ENCODE measurements at regions not wholly inside any gene's neighbourhood (a gene's known extent, or its start where the extent isn't known, plus 50 kb on each side); places are given as distances from the start of the nearest gene placed in this dataset.

- TF ChIP-seq CTCF (IDR thresholded peaks at IDR 0.05; ENCODE audit: low read depth, low read length) = no peak
- Histone ChIP-seq H3K27ac (no peak overlapping the region), H3K36me3 (no peaks in the 10 kb centered on the region), H3K9me3 (ENCODE audit: low read depth) (no peaks in the 10 kb centered on the region), H3K27me3 (no peaks in the 10 kb centered on the region), H3K4me1 (ENCODE audit: low read depth) (no peaks in the 10 kb centered on the region), H3K4me3 (no peak overlapping the region)
- DNase-seq (ENCODE audit: low read depth in 1 of 2, low spot score in 1 of 2) = no peak
Observed at GRCh38 chr18:40243607-40244006, 1711.4 kb upstream of the PIK3C3 start.

GRCh38 chr18:40235836-40236235, 1719.2 kb upstream of the PIK3C3 start:
- no peaks in the 10 kb centered on the region for H3K36me3 ChIP-seq
- no peaks in the 10 kb centered on the region for H3K9me3 ChIP-seq (ENCODE audit: low read depth)
- no peaks in the 10 kb centered on the region for H3K4me1 ChIP-seq (ENCODE audit: low read depth)
- H3K4me3 ChIP-seq = no peak overlapping the region
- no peak for TF ChIP-seq CTCF (IDR thresholded peaks at IDR 0.05; ENCODE audit: low read depth, low read length)
- DNase-seq (ENCODE audit: low read depth in 1 of 2, low spot score in 1 of 2) = no peak
- H3K27ac ChIP-seq = no peak overlapping the region
- no peaks in the 10 kb centered on the region for H3K27me3 ChIP-seq

GRCh38 chr18:40235323-40235722, 1719.7 kb upstream of the PIK3C3 start:
- Histone ChIP-seq H3K27ac (no peak overlapping the region), H3K27me3 (no peaks in the 10 kb centered on the region), H3K9me3 (ENCODE audit: low read depth) (no peaks in the 10 kb centered on the region), H3K36me3 (no peaks in the 10 kb centered on the region), H3K4me3 (no peak overlapping the region), H3K4me1 (ENCODE audit: low read depth) (no peaks in the 10 kb centered on the region)
- no peak for DNase-seq (ENCODE audit: low read depth in 1 of 2, low spot score in 1 of 2)
- TF ChIP-seq CTCF (IDR thresholded peaks at IDR 0.05; ENCODE audit: low read depth, low read length) = no peak

- no peaks in the 10 kb centered on the region for H3K4me1 ChIP-seq (ENCODE audit: low read depth)
- peak in 1 of 2 donors; percentile 5 for DNase-seq (ENCODE audit: low read depth in 1 of 2, low spot score in 1 of 2)
- H3K9me3 ChIP-seq (ENCODE audit: low read depth) = no peaks in the 10 kb centered on the region
- no peak overlapping the region for H3K4me3 ChIP-seq
- no peak for TF ChIP-seq CTCF (IDR thresholded peaks at IDR 0.05; ENCODE audit: low read depth, low read length)
- H3K36me3 ChIP-seq = no peaks in the 10 kb centered on the region
- no peaks in the 10 kb centered on the region for H3K27me3 ChIP-seq
- no peak overlapping the region for H3K27ac ChIP-seq
Observed at GRCh38 chr18:40233931-40234616, 1721.0 kb upstream of the PIK3C3 start.

- no peaks in the 10 kb centered on the region for H3K9me3 ChIP-seq (ENCODE audit: low read depth)
- TF ChIP-seq CTCF (IDR thresholded peaks at IDR 0.05; ENCODE audit: low read depth, low read length) = no peak
- DNase-seq (ENCODE audit: low read depth in 1 of 2, low spot score in 1 of 2) = peak in 1 of 2 donors; percentile 31
Observed at GRCh38 chr18:40222776-40223175, 1732.3 kb upstream of the PIK3C3 start.

More at GRCh38 chr18:40222776-40223175, 1732.3 kb upstream of the PIK3C3 start:
- no peaks in the 10 kb centered on the region for H3K36me3 ChIP-seq
- H3K27ac ChIP-seq = no peak overlapping the region
- H3K27me3 ChIP-seq = no peaks in the 10 kb centered on the region
- no peaks in the 10 kb centered on the region for H3K4me1 ChIP-seq (ENCODE audit: low read depth)
- no peak overlapping the region for H3K4me3 ChIP-seq

Data from cardiac muscle cell (in vitro differentiated cells and primary cell).